CD4-positive, alpha-beta memory T cell (primary cell): ENCODE measurements at regions not wholly inside any gene's neighbourhood (a gene's known extent, or its start where the extent isn't known, plus 50 kb on each side); places are given as distances from the start of the nearest gene placed in this dataset.

Experiments used
- CTCF ChIA-PET: fragments of 350-600 bp; sonication (Branson Sonifier 250); formaldehyde crosslinking; loops from one replicate; lab custom pipeline; 2021; ENCODE audit warnings: inconsistent platforms; ENCODE audit not compliant: partially characterized antibody; lab: Charles Lee
- POLR2A ChIA-PET: fragments of 350-600 bp; sonication (Branson Sonifier 250); formaldehyde crosslinking; loops from one replicate; lab custom pipeline; 2021; ENCODE audit not compliant: partially characterized antibody; lab: Charles Lee
- DNase-seq, 5 donors: peaks; one replicate each; pipeline versions ENCODE4 v3.0.0 to v3.0.0-alpha.2; 2020 to 2022; ENCODE audit warnings: mixed read lengths in 1 of 5
- H3K27ac ChIP-seq: one replicate; pipeline ENCODE4 v1.7.0; 2013; ENCODE audit warnings: low read depth, low read length
- H3K27me3 ChIP-seq: 2 replicates; pipeline ENCODE4 v1.7.0; 2013; ENCODE audit warnings: mild to moderate bottlenecking, low read length, moderate library complexity; ENCODE audit not compliant: insufficient read depth
- H3K36me3 ChIP-seq: 2 replicates; pipeline ENCODE4 v1.7.0; 2013; ENCODE audit warnings: mild to moderate bottlenecking, low read length, moderate library complexity; ENCODE audit not compliant: insufficient read depth
- H3K4me1 ChIP-seq: 2 replicates; pipeline ENCODE4 v1.7.0; 2013; ENCODE audit warnings: mild to moderate bottlenecking, low read length, moderate library complexity; ENCODE audit not compliant: insufficient read depth
- H3K4me3 ChIP-seq, 2 donors: one replicate each; pipeline ENCODE4 v1.7.0; 2013; ENCODE audit warnings: low read length in 2 of 2, mild to moderate bottlenecking in 1 of 2
- H3K9me3 ChIP-seq, 2 donors: one replicate each; pipeline ENCODE4 v1.7.0; 2013; ENCODE audit warnings: low read length in 2 of 2, control low read depth in 1 of 2; ENCODE audit not compliant: control insufficient read depth in 1 of 2
- H3K27ac Mint-ChIP-seq, 7 donors: one replicate each; pipeline ENCODE4 v1.8.0; 2020 to 2021; ENCODE audit warnings: mixed read lengths in 7 of 7, mild to moderate bottlenecking in 6 of 7, inconsistent platforms in 3 of 7, moderate library complexity in 3 of 7
- H3K27me3 Mint-ChIP-seq, 2 donors: one replicate each; pipeline ENCODE4 v1.8.0; 2020 to 2021; ENCODE audit warnings: mixed read lengths in 2 of 2
- H3K36me3 Mint-ChIP-seq, 2 donors: one replicate each; pipeline ENCODE4 v1.8.0; 2020 to 2021; ENCODE audit warnings: mixed read lengths in 2 of 2, inconsistent platforms in 1 of 2, mild to moderate bottlenecking in 1 of 2
- H3K4me1 Mint-ChIP-seq, 4 donors: one replicate each; pipeline ENCODE4 v1.8.0; 2020 to 2021; ENCODE audit warnings: mixed read lengths in 4 of 4, mild to moderate bottlenecking in 1 of 4
- H3K4me3 Mint-ChIP-seq, 8 donors: one replicate each; pipeline ENCODE4 v1.8.0; 2020 to 2021; ENCODE audit warnings: mixed read lengths in 8 of 8, mild to moderate bottlenecking in 7 of 8, moderate library complexity in 6 of 8, inconsistent platforms in 3 of 8
- H3K9me3 Mint-ChIP-seq, 8 donors: one replicate each; pipeline ENCODE4 v1.8.0; 2020 to 2021; ENCODE audit warnings: mixed read lengths in 8 of 8, mild to moderate bottlenecking in 5 of 8, inconsistent platforms in 3 of 8, moderate library complexity in 1 of 8
- intact Hi-C: fragments of 100-400 bp; cut with micrococcal nuclease; formaldehyde crosslinking; loops from one replicate; pipeline ENCODE4 v1.15.1; 2023

DNA sequence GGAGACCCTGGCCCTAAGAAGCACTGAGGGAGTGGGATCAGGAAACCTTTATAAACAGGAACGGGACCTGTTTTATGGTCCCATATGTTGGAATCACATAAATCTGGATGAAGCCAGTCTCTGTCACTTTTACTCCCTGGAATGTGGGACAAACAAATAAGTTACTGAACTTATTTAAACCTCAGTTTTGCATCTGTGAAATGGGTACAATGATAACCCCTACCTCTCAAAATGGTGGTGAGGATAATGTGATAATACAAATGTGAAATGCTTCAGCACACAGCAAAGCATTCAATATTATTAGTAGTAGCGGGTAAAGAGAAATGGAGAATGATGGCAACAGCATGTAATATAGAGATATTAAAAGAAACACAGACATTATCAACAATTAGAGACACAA is 298.9 kb downstream of the ZSWIM6 start:
- Mint-ChIP-seq H3K4me1 (peaks cover 0 to 6% (median 2%) of the 10 kb centered on the region in 4 donors), H3K27me3 (peaks cover 17 to 23% of the 10 kb centered on the region in 2 donors), H3K9me3 (peaks cover 0 to 8% (median 2%) of the 10 kb centered on the region in 8 donors), H3K36me3 (no peaks in the 10 kb centered on the region), H3K4me3 (no peak overlapping the region), H3K27ac (no peak overlapping the region)
- Histone ChIP-seq H3K4me1 (peaks cover 1% of the 10 kb centered on the region), H3K9me3 (no peaks in the 10 kb centered on the region), H3K27ac (no peak overlapping the region), H3K36me3 (no peaks in the 10 kb centered on the region), H3K4me3 (no peak overlapping the region), H3K27me3 (peaks cover 6% of the 10 kb centered on the region)
- intact Hi-C loops = no loop called here
- ChIA-PET POLR2A (no interaction called here), CTCF (interaction anchor here (1.5 to 1.6 kb wide), 2 partner anchors 27 to 28 kb away, joined by 5 read pairs; no protein-coding TSS in a partner anchor)
- DNase-seq = no peak

GRCh38 chr5:61631438-61631941 is 299.4 kb downstream of the ZSWIM6 start:
- H3K36me3 ChIP-seq = no peaks in the 10 kb centered on the region
- no peak overlapping the region for H3K4me3 ChIP-seq
- H3K27ac ChIP-seq = no peak overlapping the region
- DNase-seq = no peak
- no peaks in the 10 kb centered on the region for H3K4me1 ChIP-seq
- CTCF ChIA-PET = interaction anchor here (1.5 to 1.6 kb wide), 2 partner anchors 26 to 27 kb away, joined by 5 read pairs; no protein-coding TSS in a partner anchor
- POLR2A ChIA-PET = no interaction called here
- Mint-ChIP-seq H3K4me3 (no peak overlapping the region), H3K9me3 (peaks cover 0 to 8% (median 2%) of the 10 kb centered on the region in 8 donors), H3K36me3 (no peaks in the 10 kb centered on the region), H3K27ac (no peak overlapping the region), H3K27me3 (peaks cover 17 to 23% of the 10 kb centered on the region in 2 donors), H3K4me1 (peaks cover 0 to 5% (median 2%) of the 10 kb centered on the region in 4 donors)
- H3K9me3 ChIP-seq = no peaks in the 10 kb centered on the region
- H3K27me3 ChIP-seq = peaks cover 4% of the 10 kb centered on the region
- intact Hi-C loops = no loop called here

GRCh38 chr5:61632064-61632463 is 300.0 kb downstream of the ZSWIM6 start:
- Mint-ChIP-seq H3K4me1 (no peaks in the 10 kb centered on the region), H3K4me3 (no peak overlapping the region), H3K9me3 (peaks cover 0 to 8% (median 2%) of the 10 kb centered on the region in 8 donors), H3K36me3 (no peaks in the 10 kb centered on the region), H3K27me3 (peaks cover 11 to 17% of the 10 kb centered on the region in 2 donors), H3K27ac (no peak overlapping the region)
- Histone ChIP-seq H3K4me3 (no peak overlapping the region), H3K4me1 (no peaks in the 10 kb centered on the region), H3K27me3 (no peaks in the 10 kb centered on the region), H3K36me3 (no peaks in the 10 kb centered on the region), H3K9me3 (no peaks in the 10 kb centered on the region), H3K27ac (no peak overlapping the region)
- CTCF ChIA-PET = interaction anchor here (1.5 to 1.6 kb wide), 2 partner anchors 25 to 27 kb away, joined by 5 read pairs; no protein-coding TSS in a partner anchor
- POLR2A ChIA-PET = no interaction called here
- intact Hi-C loops = no loop called here
- no peak for DNase-seq

DNA sequence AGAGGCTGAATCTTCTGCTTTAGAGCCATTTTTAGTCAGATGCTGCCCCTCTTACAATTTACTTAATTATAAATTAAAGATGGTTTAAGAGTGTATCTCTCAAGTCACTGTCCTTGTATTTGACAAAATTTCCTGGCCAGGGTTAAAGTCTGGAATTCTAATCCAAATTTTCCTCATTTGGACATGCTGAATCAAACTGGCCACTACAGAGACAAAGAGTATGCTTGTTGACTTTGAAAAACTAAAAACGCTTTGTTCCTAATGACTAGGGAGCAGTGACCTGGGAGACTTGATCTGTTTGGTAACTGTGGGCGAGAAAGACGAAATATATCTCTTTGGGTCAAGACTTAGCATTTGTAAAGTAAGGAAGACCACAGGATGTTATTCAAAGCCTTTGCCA is 303.2 kb downstream of the ZSWIM6 start:
- Mint-ChIP-seq H3K36me3 (no peaks in the 10 kb centered on the region), H3K27ac (no peak overlapping the region), H3K4me3 (no peak overlapping the region), H3K9me3 (peaks cover 0 to 3% (median 0%) of the 10 kb centered on the region in 8 donors), H3K27me3 (peaks cover 8% of the 10 kb centered on the region in 2 donors), H3K4me1 (no peaks in the 10 kb centered on the region)
- no peak overlapping the region for H3K27ac ChIP-seq
- no peak overlapping the region for H3K4me3 ChIP-seq
- H3K27me3 ChIP-seq = no peaks in the 10 kb centered on the region
- H3K4me1 ChIP-seq = no peaks in the 10 kb centered on the region
- no peak for DNase-seq
- intact Hi-C loops = no loop called here
- H3K36me3 ChIP-seq = no peaks in the 10 kb centered on the region
- H3K9me3 ChIP-seq = no peaks in the 10 kb centered on the region
- CTCF ChIA-PET = no interaction called here
- POLR2A ChIA-PET = no interaction called here

GRCh38 chr5:61637566-61637965 is 305.5 kb downstream of the ZSWIM6 start:
- DNase-seq = no peak
- no peaks in the 10 kb centered on the region for H3K9me3 Mint-ChIP-seq
- no peak overlapping the region for H3K4me3 Mint-ChIP-seq
- no peak overlapping the region for H3K27ac Mint-ChIP-seq
- H3K9me3 ChIP-seq = no peaks in the 10 kb centered on the region
- no peaks in the 10 kb centered on the region for H3K36me3 Mint-ChIP-seq
- no peak overlapping the region for H3K4me3 ChIP-seq
- intact Hi-C loops = no loop called here
- H3K27me3 ChIP-seq = no peaks in the 10 kb centered on the region
- H3K27me3 Mint-ChIP-seq = peaks cover 7 to 8% of the 10 kb centered on the region in 2 donors
- no peaks in the 10 kb centered on the region for H3K36me3 ChIP-seq
- no peaks in the 10 kb centered on the region for H3K4me1 ChIP-seq
- H3K4me1 Mint-ChIP-seq = no peaks in the 10 kb centered on the region
- ChIA-PET POLR2A (no interaction called here), CTCF (no interaction called here)
- H3K27ac ChIP-seq = no peak overlapping the region

- peaks cover 7 to 8% of the 10 kb centered on the region in 2 donors for H3K27me3 Mint-ChIP-seq
- no peak for DNase-seq
- CTCF ChIA-PET = no interaction called here
Measured at GRCh38 chr5:61638476-61638875, 306.4 kb downstream of the ZSWIM6 start.

DNA sequence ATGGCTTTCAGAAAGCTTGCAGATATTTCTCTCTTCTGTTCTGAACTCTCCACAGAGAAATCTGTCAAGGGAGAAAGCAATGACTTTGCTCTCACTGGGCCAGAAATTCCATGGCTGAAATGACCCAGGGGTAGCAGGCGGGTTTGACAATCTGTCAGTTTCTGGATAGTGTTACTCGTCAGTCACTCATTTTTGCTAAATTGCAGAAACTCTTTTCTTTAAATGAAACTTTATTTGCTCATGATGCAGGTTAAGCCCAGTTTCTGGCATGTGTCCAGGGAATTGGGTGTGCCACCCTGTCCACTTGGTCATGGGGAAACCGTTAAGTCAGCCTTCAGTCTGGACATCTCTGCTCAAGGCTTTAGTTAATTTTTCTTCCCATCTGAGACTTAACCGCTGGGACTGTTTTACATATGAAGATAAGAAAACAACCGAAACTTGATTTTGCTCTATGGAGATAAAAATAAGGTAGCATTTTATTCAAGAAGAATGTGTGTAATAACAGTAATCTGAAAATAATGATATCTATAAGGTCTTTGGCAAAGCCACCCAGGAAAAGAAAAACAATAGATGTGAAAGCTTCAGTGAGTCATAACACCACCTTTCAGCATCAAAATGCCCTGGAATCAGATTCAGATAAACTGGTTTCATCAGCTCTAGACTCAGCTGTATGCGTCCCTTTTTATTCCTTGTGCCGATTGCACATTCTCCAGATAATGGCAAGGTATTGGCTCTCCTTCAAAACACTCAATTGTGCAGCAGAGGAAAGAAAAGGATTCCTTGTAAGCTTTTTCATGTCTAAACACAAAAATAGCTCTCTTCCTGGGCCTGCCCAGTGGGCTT is 308.3 kb downstream of the ZSWIM6 start:
- no peaks in the 10 kb centered on the region for H3K36me3 ChIP-seq
- DNase-seq = no peak
- H3K27me3 ChIP-seq = no peaks in the 10 kb centered on the region
- no peak overlapping the region for H3K27ac ChIP-seq
- CTCF ChIA-PET = interaction anchor here (0.9 kb wide), 1 partner anchor 18 kb away, joined by 5 read pairs; no protein-coding TSS in a partner anchor
- Mint-ChIP-seq H3K9me3 (no peaks in the 10 kb centered on the region), H3K4me1 (no peaks in the 10 kb centered on the region), H3K27me3 (peaks cover 6 to 7% of the 10 kb centered on the region in 2 donors), H3K4me3 (no peak overlapping the region), H3K27ac (no peak overlapping the region), H3K36me3 (no peaks in the 10 kb centered on the region)
- no peaks in the 10 kb centered on the region for H3K9me3 ChIP-seq
- POLR2A ChIA-PET = no interaction called here
- intact Hi-C loops = no loop called here
- no peaks in the 10 kb centered on the region for H3K4me1 ChIP-seq
- no peak overlapping the region for H3K4me3 ChIP-seq

More at GRCh38 chr5:61638476-61638875, 306.4 kb downstream of the ZSWIM6 start:
- H3K27ac Mint-ChIP-seq = no peak overlapping the region
- H3K9me3 Mint-ChIP-seq = no peaks in the 10 kb centered on the region
- POLR2A ChIA-PET = no interaction called here
- Histone ChIP-seq H3K4me1 (no peaks in the 10 kb centered on the region), H3K9me3 (no peaks in the 10 kb centered on the region), H3K4me3 (no peak overlapping the region), H3K27me3 (no peaks in the 10 kb centered on the region), H3K27ac (no peak overlapping the region), H3K36me3 (no peaks in the 10 kb centered on the region)
- no peaks in the 10 kb centered on the region for H3K36me3 Mint-ChIP-seq
- no peaks in the 10 kb centered on the region for H3K4me1 Mint-ChIP-seq
- intact Hi-C loops = no loop called here
- H3K4me3 Mint-ChIP-seq = no peak overlapping the region
